Inflammatory macrophage treated with lipopolysaccharide for 4 hours (primary cell): ENCODE measurements at regions not wholly inside any gene's neighbourhood (a gene's known extent, or its start where the extent isn't known, plus 50 kb on each side); places are given as distances from the start of the nearest gene placed in this dataset.
A peak's percentile ranks its signal among the peaks of the same experiment; 100 is the strongest.
"Not testable (repeated sequence)": the region's sequence is repeated elsewhere in the genome, so short reads cannot be mapped to it uniquely, and the experiment has no call there.

Source experiments
- DNase-seq: peaks from one replicate; pipeline ENCODE4 v3.0.0-alpha.2; 2020

DNA sequence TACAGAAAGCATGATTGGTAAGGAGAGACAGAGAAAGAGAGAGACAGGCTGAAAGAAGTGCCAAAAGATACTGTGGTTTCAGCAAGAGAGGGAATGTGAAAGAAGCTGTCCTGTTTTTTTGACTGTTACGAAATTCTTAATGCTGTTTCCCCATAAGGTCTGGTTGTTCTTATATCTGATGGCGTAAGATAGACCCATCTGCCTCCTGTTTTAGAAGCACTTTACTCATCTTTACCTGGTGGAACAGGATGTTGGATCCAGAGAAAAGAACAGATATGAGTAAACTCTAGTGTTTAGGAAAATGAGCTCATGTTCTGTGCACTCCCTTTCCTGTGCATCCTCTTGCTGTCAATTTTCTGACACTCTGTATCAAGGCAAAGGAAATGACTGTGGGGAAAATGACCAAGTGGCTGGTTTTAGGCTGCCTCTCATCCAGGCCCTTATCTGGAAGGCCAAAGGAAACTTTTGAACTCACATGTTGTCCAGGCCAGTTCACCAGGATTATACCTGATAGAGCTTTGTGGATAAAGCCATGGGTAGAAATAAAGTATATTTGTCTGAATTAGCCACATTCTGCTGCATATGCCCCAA lies 311.7 kb upstream of the HTR2C start:
- peak; percentile 0 for DNase-seq

DNA sequence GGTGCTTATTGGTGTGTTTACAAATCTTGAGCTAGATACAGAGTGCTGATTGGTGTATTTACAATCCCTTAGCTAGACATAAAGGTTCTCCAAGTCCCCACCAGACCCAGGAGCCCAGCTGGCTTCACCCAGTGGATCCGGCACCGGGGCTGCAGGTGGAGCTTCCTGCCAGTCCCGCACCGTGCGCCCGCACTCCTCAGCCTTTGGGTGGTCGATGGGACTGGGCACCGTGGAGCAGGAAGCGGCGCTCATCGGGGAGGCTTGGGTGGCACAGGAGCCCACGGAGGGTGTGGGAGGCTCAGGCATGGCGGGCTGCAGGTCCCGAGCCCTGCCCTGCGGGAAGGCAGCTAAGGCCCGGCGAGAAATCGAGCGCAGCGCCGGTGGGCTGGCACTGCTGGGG lies 313.5 kb upstream of the HTR2C start:
- not testable (repeated sequence) for DNase-seq

DNA sequence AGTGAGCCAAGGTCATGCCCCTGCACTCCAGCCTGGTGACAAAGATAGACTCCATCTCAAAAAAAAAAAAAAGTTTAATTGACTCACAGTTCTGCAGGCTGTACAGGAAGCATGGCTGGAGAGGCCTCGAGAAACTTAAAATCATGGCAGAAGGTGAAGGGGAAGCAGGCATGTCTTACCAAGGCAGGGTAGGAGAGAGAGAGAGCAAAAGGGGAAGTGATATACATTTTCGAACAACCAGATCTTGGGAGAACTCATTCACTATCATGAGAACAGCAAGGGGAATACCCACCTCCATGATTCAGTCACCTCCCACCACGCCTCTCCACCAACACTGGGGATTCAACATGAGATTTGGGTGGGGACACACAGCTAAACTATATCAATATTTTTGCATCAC lies 315.2 kb upstream of the HTR2C start:
- DNase-seq: no peak

DNA sequence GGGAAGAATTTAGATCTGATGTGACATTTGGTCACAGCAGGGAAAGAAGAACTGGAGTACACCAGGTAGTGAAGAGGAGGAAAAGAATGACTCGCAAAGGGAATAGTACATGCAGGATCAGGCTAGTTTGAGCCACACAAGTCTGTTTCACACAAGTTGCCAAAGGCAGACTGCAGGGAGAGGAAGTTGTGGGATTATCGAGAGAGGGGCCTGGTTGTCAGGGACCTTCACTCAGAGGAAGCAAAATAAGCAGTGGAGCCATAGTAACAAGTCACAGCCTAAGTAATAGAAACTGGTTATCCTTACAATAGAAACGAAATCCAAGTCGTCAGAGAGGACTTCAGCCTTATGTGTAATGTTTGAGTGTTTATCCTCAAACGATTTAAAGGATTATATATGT lies 316.7 kb upstream of the HTR2C start:
- DNase-seq: no peak

DNA sequence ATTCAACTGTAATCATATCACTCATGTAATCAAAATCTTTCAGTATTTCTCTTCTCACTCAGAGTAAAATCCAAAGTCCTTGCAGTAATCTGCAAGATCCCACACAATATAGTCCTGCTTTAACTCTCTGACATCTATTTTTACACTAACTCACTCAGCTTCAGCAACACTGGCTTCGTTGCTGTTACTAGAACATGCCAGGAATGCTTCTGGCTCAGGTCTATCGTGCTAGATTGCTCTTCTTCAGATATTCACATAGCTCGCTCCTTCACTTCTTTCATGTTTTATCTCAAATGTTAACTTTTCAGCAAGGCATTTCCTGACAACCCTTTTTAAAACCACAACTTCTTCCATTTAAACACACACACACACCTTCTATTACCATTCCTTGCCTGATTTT lies 331.7 kb upstream of the HTR2C start:
- DNase-seq: no peak

DNA sequence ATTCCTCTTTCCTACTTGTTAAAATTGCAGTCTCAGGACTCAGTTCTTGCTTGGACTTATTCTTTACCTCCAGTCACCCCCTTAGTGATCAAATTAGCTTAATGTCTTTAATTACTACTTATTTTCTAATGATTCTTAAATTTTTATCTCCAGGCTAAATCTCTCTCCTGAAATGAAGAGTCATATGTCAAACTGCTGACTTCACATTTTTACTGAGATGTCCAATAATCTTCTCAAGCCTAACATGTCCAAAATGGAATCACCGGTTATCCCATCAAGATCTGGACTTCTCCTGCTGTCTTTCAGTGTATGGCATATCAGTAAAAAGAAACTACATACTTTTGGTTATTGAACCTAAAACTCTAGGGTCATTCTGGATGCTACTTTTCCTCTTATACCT lies 332.3 kb upstream of the HTR2C start:
- no peak for DNase-seq

DNA sequence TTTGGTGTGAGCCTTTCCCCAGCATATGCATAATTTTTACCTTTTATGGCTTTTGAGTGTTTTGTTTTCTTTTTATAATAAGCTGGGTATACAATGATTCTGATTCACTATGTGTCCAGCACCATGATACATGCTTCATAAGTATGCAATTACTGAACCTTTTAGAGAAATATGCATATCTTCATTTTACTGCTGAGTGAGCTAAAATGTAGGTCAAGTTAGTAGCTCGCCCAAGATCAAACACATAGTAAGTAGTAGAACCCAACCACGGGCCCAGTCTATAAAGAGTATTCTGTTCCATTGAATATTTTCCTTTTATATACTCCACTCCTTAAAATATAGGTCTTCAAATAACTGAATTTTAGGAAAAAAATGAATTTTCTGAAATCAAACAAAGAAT lies 362.4 kb upstream of the HTR2C start:
- no peak for DNase-seq

DNA sequence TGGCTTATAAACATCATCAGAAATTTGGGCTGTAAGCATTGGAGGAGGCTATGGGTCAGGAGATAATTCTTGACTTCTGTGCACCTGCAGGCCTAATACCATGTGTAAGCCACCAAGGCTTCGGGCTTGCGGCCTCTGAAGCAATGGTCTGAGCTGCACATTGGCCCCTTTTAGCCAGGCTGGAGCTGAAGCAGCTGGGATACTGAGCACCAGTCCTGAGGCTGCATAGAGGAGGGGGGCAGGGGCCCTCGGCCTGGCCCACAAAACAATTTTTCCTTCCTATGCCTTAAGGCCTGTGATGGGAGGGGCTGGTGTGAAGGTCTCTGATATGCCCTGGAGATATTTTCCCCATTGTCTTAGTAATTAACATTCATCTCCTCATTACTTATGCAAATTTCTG lies 373.0 kb upstream of the HTR2C start:
- DNase-seq: no peak

DNA sequence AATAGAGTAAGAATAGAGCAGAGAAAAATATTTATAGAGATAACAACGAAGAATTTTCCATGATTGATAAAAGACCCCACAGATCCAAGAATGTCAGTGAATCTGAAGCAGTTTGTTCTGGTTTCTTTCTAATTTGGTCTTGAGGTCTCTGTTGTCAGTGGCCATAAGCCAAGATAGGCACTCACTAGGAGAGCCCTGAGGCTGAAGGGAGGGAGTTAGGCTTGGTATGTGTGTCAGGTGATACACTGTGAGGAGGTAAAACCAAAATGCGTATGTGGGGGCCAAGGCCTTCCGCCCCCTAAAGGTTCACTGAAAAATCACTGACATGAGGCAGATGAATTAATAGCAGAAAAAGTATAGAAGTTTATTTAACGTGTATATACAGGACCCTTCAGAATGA lies 382.3 kb upstream of the HTR2C start:
- no peak for DNase-seq

DNA sequence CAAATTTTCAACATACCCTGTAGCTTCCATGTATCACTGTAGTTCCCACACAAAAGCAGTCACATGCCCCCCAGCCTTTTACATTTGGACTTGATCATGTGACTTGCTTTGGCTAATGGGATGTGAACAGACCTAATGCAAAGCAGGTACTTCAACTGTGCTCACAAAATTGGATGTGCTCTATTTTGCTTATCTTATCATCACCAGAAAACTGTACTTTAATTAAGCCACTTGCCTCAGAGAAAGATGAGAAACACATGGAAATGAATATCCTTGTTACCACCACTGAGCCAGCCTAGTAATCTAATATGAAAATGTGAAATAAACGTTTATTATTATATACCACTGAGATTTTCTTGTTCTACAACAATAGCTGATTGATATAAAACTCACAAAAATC lies 402.7 kb upstream of the HTR2C start:
- no peak for DNase-seq

DNA sequence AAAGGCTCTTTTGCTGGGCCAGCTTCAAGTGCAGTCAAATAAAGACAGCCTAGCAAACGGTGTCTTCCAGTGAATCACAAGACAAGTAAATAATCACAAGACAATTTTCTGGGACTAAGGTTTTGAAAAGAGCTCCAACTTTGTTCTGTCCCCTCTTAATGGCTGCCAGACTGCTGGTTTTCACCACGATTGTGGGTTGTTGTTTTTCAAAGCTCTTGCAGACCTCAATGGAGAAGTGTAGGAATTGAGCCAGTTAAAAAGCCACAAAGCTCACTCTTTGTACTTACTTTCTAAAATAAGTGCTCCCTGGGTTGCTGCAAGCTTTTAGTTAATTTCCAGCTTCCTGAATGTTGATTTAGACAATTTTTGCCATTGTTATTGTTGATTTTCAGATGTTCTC lies 405.8 kb upstream of the HTR2C start:
- no peak for DNase-seq

DNA sequence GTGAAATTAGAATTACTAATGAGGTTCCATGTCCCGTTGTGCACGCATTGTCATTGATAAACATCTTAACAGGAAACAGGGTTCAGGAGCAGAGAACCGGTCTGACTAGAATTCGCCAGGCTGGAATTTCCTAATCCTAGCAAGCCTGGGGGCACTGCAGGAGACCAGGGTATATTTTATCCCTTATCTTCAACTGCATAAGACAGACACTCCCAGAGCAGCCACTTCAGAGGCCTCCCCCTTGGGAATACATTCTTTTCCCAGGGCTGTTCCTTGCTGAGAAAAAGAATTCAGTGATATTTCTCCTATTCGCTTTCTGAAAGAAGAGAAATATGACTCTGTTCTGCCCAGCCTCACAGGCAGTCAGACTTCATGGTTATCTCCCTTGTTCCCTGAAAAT lies 416.6 kb upstream of the HTR2C start:
- not testable (repeated sequence) for DNase-seq

DNA sequence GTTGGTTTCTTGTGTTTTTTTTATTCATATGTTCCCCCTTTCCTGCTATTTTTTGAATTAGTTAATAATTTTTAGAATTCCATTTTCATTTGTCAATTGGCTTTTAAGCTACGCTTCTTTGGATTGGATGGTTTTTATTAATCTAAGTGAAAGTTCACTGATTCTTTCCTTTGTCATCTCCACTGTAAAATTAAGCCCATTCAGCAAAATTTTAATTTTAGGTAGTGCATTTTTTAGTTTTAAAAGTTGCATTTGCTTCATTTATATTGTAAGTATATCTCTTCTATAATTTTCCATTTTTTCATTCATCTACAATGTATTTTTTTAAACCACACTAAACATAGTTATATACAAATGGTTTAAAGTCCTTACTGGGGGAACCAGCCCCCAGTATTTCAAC lies 417.3 kb upstream of the HTR2C start:
- DNase-seq: no peak

DNA sequence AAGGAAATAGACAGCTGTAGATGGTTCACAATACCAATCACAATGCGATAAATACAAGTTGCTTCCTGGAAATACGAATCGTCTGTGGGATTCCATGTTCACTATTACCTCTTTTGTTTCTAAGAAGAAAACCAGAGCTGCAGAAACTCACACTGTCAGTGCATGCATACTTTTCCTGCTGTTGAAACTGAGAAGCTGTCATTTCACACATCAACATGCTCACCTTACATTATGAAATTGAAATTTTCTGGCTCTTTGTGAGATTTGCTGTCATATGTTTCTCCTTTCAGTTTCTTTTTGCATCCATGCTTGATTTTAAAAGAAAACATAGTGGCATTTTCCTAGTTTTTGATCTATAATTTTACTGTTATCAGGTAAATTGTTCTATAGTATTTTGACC lies 418.3 kb upstream of the HTR2C start:
- DNase-seq: no peak

DNA sequence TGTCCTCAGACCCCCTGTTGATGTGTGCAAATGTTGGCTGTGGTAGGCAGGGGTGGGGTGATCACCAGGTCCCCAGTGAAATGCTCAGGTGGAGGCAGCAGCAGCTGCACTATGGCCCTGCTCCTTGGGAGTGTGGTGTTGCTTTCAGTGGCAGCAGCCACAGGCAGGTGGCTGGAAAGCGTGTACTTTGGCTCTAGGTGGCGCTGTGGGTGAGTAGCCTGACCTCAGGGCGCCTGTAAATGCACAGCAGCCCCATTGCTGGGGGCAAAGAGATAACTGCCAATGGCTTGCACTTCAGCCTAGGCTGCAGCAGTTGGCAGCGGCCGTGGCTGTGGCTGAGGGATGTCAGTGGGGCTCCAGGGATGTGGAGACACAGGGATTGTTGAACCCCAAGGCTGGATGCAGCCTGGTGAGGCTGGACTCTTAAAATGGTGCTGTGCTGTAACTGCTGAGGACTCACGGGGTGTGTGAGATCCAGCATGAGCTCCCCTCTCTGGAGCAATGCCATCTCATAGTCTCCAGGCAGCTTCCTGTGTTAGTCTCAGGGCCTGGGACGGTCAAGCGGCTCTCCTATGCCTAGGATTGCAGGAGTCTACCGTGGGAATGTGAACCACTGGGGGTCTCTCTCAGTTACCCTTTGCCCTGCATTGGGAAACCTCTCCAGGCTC lies 421.7 kb upstream of the HTR2C start:
- DNase-seq: no peak

DNA sequence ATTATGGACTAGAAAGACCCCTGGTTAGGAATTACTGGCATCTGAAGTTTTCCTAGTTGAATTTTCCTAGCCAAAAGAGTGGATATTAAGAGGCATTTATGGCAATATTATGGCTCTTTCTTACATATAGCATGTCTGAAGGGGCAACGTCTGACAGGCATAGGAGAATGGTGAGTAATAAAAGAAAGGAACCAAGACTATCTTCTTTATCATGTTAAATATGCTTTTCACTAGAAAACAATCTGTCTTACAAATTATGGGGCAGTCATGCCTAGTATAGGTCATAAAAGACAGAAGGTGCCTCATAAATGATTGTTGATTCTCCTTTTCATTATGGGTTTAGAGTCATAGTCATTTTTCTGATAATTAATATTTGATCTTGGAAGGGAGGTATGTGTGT lies 431.1 kb upstream of the HTR2C start:
- DNase-seq: no peak

DNA sequence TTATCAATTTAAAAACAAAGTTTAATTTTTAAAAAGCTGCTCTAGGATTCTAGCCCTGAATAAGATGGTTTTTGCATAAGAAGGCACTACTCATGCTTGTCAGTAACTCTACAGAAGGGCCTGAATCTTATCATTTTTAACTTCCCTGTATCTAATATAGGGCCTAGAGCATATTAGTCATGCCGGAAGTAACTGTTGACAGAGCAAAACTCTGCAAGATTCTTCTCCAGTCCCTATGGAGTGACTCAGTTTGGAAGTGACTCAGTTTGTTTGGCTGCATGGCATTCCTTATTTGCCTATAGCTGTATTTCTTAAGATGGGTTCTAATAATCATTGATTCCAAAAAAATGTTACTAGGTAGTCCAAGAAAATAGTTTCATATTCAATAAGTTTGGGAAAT lies 431.8 kb upstream of the HTR2C start:
- no peak for DNase-seq

DNA sequence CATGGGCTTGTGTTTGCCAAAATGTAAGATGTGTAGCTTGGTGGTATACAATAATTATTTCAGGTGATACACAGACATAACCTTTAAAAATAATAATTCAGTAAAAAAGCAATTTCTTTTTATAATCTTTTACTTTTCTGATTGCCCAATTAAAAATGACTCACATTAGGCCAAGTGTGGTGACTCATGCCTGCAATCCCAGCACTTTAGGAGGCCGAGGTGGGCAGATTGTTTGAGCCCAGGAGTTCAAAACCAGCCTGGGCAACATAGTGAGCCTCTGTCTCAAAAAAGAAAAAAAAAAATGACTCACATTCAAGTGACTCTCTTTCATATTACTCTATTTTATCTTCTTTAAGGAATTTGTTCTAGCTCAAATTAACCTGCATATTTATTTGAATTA lies 449.4 kb upstream of the HTR2C start:
- no peak for DNase-seq

DNA sequence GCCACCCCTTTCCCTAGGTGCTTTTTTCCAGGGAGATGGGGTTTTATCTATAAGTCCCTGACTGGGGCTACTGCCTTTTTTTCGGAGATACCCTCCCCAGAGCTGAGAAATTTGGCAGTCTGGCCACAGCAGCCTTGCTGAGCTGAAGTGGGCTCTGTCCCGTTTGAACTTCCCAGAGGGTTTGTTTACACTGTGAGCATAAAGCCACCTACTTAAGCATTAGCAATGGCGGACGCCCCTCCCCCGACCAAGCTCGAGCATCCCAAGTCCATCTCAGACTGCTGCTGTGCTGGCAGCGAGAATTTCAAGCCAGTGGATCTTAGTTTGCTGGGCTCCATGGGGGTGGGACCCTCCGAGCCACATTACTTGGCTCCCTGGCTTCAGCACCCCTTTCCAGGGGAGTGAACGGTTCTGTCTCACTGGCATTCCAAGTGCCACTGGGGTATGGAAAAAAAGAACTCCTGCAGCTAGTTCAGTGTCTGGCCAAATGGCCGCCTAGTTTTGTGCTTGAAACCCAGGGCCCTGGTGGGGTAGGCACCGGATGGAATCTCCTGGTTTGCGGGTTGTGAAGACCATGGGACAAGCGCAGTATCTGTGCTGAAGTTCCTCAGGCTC lies 456.4 kb upstream of the HTR2C start:
- no peak for DNase-seq

DNA sequence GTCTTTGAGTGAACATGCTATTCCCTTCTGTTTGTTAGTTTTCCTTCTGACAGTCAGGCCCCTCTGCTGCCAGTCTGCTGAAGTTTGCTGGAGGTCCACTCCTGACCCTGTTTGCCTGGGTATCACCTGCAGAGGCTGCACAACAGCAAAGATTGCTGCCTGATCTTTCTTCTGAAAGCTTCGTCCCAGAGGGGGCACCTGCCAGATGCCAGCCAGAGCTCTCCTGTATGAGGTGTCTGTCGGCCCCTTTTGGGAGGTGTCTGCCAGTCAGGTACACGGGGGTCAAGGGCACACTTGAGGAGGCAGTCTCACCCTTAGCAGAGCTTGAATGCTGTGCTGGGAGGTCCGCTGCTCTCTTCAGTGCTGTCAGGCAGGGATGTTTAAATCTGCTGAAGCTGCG lies 456.9 kb upstream of the HTR2C start:
- DNase-seq: no peak

DNA sequence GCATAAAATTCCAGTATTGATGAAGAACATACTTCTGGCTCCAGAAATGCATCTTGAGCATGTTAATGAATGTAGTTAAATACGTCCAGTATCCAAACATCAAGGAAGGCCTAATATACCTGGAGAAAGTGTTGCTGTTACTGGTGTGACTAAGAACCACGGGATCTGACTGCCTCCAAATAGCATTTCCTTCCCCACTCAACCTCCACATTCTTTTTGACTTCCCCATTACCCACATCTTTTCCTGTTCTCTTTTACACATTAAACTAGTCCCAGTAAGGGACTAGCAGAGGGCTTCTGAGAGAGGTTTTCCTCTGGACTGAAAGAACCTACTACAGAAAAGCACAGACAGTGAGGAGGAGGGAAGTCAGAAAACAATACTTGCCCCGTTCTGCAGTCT lies 482.8 kb upstream of the HTR2C start:
- DNase-seq: no peak

DNA sequence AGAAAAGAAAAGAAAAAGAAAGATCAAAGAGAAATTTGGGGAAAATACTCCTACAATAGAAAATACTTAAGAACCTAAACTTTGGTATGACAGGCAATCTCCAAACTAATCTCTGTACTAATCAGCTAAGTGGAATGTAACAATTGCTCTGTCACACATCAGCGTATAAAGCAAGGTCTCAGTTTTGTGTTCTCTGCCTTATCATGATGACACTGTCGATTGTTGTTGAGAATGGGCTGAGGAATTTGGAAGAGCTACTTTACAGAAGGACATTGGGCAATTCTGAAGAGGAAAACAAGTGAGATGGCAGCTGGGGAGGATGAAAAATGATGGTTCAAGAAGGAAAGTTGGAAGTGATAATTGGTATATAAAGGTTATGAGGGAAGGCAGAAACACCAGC lies 486.0 kb upstream of the HTR2C start:
- DNase-seq: no peak

DNA sequence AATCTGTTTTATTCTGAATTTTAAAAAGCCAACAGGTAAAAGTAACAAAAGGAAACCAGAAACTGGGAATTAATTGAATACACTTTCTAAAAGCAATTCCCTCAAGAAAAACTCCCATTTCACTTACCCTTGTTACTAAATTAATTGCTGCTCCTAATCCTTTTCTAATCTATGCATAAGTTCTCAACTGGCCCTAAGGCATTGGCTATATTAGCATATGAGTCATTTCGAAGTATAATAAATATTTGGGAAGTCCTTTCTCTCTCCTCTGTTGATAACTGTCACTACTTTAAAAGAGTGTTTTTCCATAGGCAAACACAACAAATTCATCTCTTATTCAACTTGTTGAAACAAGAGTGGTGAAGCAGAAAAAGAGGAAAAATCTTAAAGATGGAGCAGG lies 486.5 kb upstream of the HTR2C start:
- DNase-seq: no peak

DNA sequence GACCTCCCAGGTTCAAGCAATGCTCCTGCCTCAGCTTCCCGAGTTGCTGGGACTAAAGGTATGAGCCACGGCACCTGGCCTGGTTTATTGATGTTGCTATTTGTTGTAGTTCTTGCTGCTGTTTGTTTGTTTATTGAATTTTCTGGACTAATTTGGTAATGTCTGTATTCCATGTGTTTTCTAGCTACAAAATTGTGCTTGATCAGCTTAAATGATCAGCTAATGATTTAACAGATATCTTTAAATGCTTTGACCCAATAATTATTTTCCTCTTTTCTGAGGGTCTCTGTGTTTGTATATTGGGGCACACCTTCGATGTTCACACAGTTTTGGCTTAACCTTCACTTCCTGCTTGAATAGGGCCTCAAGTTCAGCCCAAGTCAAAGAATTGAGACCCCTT lies 488.1 kb upstream of the HTR2C start:
- no peak for DNase-seq

DNA sequence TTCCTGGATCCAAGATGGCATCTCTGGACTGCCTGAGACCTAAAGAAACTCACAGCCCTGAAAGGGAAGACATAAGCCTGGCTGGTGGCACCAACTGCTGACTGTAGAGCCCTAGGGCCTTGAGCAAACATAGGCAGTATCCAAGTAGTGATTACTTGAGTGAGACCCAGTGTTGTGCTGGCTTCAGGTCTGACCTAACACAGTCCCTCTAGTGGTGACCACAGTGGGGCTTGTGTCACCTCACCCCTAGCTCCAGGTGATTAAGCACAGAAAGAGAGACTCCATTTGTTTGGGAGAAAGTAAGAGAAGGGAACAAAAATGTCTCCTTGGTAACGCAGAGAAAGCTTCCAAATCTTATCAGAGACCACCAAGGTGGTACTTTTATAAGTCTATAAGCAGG lies 496.3 kb upstream of the HTR2C start:
- no peak for DNase-seq
